ENCODE measurements at regions not wholly inside any gene's neighbourhood (a gene's known extent, or its start where the extent isn't known, plus 50 kb on each side); places are given as distances from the start of the nearest gene placed in this dataset.

GRCh38 chr10:3439183-3439582 lies 266.6 kb upstream of the PITRM1 start:
- no peaks in the 10 kb centered on the region for H3K36me3 ChIP-seq
- no peak for DNase-seq
- H3K9me3 ChIP-seq, result peaks cover 0 to 6% (median 4%) of the 10 kb centered on the region in 3 donors
- peaks cover 0 to 12% (median 0%) of the 10 kb centered on the region in 3 donors for H3K4me1 ChIP-seq
- H3K27ac ChIP-seq, result no peak overlapping the region
- intact Hi-C loops (cut with DNase I), result no loop called here
- no peaks in the 10 kb centered on the region for H3K27me3 ChIP-seq
- no peak overlapping the region for H3K4me3 ChIP-seq
- no peak for TF ChIP-seq POLR2A (IDR thresholded peaks at IDR 0.05)
- TF ChIP-seq, protein P1, sequence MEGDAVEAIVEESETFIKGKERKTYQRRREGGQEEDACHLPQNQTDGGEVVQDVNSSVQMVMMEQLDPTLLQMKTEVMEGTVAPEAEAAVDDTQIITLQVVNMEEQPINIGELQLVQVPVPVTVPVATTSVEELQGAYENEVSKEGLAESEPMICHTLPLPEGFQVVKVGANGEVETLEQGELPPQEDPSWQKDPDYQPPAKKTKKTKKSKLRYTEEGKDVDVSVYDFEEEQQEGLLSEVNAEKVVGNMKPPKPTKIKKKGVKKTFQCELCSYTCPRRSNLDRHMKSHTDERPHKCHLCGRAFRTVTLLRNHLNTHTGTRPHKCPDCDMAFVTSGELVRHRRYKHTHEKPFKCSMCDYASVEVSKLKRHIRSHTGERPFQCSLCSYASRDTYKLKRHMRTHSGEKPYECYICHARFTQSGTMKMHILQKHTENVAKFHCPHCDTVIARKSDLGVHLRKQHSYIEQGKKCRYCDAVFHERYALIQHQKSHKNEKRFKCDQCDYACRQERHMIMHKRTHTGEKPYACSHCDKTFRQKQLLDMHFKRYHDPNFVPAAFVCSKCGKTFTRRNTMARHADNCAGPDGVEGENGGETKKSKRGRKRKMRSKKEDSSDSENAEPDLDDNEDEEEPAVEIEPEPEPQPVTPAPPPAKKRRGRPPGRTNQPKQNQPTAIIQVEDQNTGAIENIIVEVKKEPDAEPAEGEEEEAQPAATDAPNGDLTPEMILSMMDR (IDR thresholded peaks at IDR 0.05), result no peak

DNA sequence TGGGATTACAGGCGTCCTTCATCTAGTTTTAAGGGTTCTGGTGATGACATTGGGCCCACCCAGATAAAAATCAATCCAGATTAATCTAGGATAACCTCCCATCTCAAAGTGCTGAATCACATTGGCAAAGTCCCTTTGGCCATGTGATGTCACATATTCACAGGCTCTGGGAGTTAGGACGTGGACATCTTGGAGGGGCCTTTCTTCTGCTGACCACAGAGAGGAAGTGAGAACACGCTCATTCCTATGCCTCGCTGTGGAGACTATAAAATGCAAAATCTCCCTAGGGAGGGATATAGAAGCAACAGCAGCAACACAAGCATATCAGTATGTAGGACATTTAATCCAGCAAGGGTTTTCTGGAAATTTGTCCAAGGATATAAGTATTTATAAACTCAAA lies 266.0 kb upstream of the PITRM1 start:
- intact Hi-C loops (cut with DNase I), result no loop called here
- Histone ChIP-seq H3K36me3 (no peaks in the 10 kb centered on the region), H3K4me1 (peaks cover 0 to 12% (median 0%) of the 10 kb centered on the region in 3 donors), H3K9me3 (peaks cover 0 to 6% (median 4%) of the 10 kb centered on the region in 3 donors), H3K27ac (no peak overlapping the region), H3K4me3 (no peak overlapping the region), H3K27me3 (no peaks in the 10 kb centered on the region)
- WGBS, 2 donors, result 71 to 96% methylated on average over 3 to 4 of the region's 4 CpGs
- TF ChIP-seq, protein P1 (IDR thresholded peaks at IDR 0.05), result no peak
- TF ChIP-seq POLR2A (IDR thresholded peaks at IDR 0.05), result no peak
- no peak for DNase-seq

- no peak overlapping the region for H3K4me3 ChIP-seq
- no peaks in the 10 kb centered on the region for H3K27me3 ChIP-seq
- DNase-seq, result no peak
- WGBS, 2 donors, result 41 to 53% methylated on average over 4 of the region's 4 CpGs
- no peaks in the 10 kb centered on the region for H3K36me3 ChIP-seq
- H3K9me3 ChIP-seq, result peaks cover 0 to 6% (median 4%) of the 10 kb centered on the region in 3 donors
- TF ChIP-seq POLR2A (IDR thresholded peaks at IDR 0.05), result no peak
- TF ChIP-seq, protein P1 (IDR thresholded peaks at IDR 0.05), result no peak
- peaks cover 0 to 12% (median 0%) of the 10 kb centered on the region in 3 donors for H3K4me1 ChIP-seq
- intact Hi-C loops (cut with DNase I), result no loop called here
- peak overlapping the region in 2 of 4 donors; percentile 9 to 68 for H3K27ac ChIP-seq
These were observed 263.1 kb upstream of the PITRM1 start for GRCh38 chr10:3435671-3436070.

DNA sequence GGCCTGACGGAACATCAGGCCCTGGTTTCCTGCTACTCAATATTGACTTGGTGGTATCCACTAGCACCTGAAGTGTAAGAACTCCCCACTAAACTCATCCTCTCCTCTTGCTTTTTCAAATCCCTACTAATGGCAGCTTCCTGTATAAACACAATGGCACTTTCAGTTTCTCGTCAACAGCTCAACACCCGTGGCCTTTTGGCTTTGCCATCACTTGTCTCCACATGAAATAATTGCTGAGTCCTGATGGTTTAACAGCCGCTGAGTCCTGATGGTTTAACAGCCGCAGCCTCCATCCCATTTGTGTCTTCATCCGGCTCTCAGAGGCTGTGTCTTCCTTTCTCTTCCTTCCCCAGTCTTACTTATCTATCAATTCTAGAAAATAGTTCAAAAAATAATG lies 261.4 kb upstream of the PITRM1 start:
- no peaks in the 10 kb centered on the region for H3K36me3 ChIP-seq
- peaks cover 0 to under 1% (median 0%) of the 10 kb centered on the region in 3 donors for H3K9me3 ChIP-seq
- no peak overlapping the region for H3K27ac ChIP-seq
- WGBS, 2 donors, result 48 to 57% methylated on average over 6 of the region's 6 CpGs
- no peak overlapping the region for H3K4me3 ChIP-seq
- no peak for DNase-seq
- TF ChIP-seq, protein P1 (IDR thresholded peaks at IDR 0.05), result no peak
- no peak for TF ChIP-seq POLR2A (IDR thresholded peaks at IDR 0.05)
- no peaks in the 10 kb centered on the region for H3K27me3 ChIP-seq
- peaks cover 0 to 12% (median 0%) of the 10 kb centered on the region in 3 donors for H3K4me1 ChIP-seq
- intact Hi-C loops (cut with DNase I), result no loop called here

DNA sequence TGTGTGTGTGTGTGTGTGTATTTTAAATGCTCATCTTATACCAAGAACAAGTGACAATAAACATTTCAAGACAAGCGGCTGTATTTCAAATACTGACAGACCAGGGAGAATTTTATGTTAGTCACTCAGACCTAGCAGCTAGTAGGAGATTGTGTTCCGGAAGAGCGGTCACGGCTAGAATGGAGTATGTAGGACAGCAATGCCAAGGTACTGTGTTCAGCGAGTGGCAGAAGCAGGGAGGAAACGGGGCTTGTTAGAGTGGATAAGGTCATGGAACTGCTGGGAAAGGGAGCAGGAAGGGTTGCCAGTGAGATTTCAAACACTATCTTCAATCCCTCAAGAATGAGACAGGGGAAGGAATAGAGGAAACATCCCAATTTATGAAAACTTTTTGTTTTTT lies 260.5 kb upstream of the PITRM1 start:
- H3K4me3 ChIP-seq, result no peak overlapping the region
- intact Hi-C loops (cut with DNase I), result no loop called here
- H3K27ac ChIP-seq, result no peak overlapping the region
- no peaks in the 10 kb centered on the region for H3K27me3 ChIP-seq
- DNase-seq, result no peak
- H3K36me3 ChIP-seq, result no peaks in the 10 kb centered on the region
- TF ChIP-seq POLR2A (IDR thresholded peaks at IDR 0.05), result no peak
- TF ChIP-seq, protein P1 (IDR thresholded peaks at IDR 0.05), result no peak
- peaks cover 0 to 12% (median 1%) of the 10 kb centered on the region in 3 donors for H3K4me1 ChIP-seq
- WGBS, 2 donors, result 87 to 88% methylated on average over 5 to 6 of the region's 6 CpGs
- H3K9me3 ChIP-seq, result no peaks in the 10 kb centered on the region
